ENCODE measurements at regions not wholly inside any gene's neighbourhood (a gene's known extent, or its start where the extent isn't known, plus 50 kb on each side); places are given as distances from the start of the nearest gene placed in this dataset.

- no peak for DNase-seq (ENCODE audit: low spot score)
Measured at GRCh38 chr12:4106621-4107020, 166.9 kb upstream of the CCND2 start.

- no peak for DNase-seq (ENCODE audit: low spot score)
Measured at GRCh38 chr12:4104722-4105244, 168.8 kb upstream of the CCND2 start.

- DNase-seq (ENCODE audit: low spot score) = no peak
Measured at GRCh38 chr12:4099276-4099675, 174.3 kb upstream of the CCND2 start.

GRCh38 chr12:4091016-4091743 lies 182.4 kb upstream of the CCND2 start:
- no peak for DNase-seq (ENCODE audit: low spot score)

- DNase-seq (ENCODE audit: low spot score) = no peak
Measured at GRCh38 chr12:4089956-4090355, 183.6 kb upstream of the CCND2 start.

GRCh38 chr12:4089121-4089606 lies 184.4 kb upstream of the CCND2 start:
- no peak for DNase-seq (ENCODE audit: low spot score)

GRCh38 chr12:4088451-4088850 lies 185.1 kb upstream of the CCND2 start:
- no peak for DNase-seq (ENCODE audit: low spot score)

- no peak for DNase-seq (ENCODE audit: low spot score)
Measured at GRCh38 chr12:4086481-4086880, 187.1 kb upstream of the CCND2 start.

GRCh38 chr12:4084573-4084972 lies 189.0 kb upstream of the CCND2 start:
- DNase-seq (ENCODE audit: low spot score) = no peak

GRCh38 chr12:4082809-4083403 lies 190.7 kb upstream of the CCND2 start:
- DNase-seq (ENCODE audit: low spot score) = no peak

- DNase-seq (ENCODE audit: low spot score) = no peak
Measured at GRCh38 chr12:4080213-4080612, 193.3 kb upstream of the CCND2 start.

- DNase-seq (ENCODE audit: low spot score) = no peak
Measured at GRCh38 chr12:4074129-4074528, 199.4 kb upstream of the CCND2 start.

- DNase-seq (ENCODE audit: low spot score) = no peak
Measured at GRCh38 chr12:4069670-4070010, 196.4 kb upstream of the PARP11 start.

- no peak for DNase-seq (ENCODE audit: low spot score)
Measured at GRCh38 chr12:4068981-4069669, 195.9 kb upstream of the PARP11 start.

- DNase-seq (ENCODE audit: low spot score) = no peak
Measured at GRCh38 chr12:4064008-4064407, 190.8 kb upstream of the PARP11 start.

GRCh38 chr12:4059898-4060568 lies 186.8 kb upstream of the PARP11 start:
- DNase-seq (ENCODE audit: low spot score) = no peak

GRCh38 chr12:4056910-4057845 lies 184.0 kb upstream of the PARP11 start:
- no peak for DNase-seq (ENCODE audit: low spot score)

- DNase-seq (ENCODE audit: low spot score) = no peak
Measured at GRCh38 chr12:4054630-4055029, 181.4 kb upstream of the PARP11 start.

- DNase-seq (ENCODE audit: low spot score) = no peak
Measured at GRCh38 chr12:4052691-4053090, 179.5 kb upstream of the PARP11 start.

- no peak for DNase-seq (ENCODE audit: low spot score)
Measured at GRCh38 chr12:4051596-4051995, 178.4 kb upstream of the PARP11 start.

- no peak for DNase-seq (ENCODE audit: low spot score)
Measured at GRCh38 chr12:4050340-4050739, 177.1 kb upstream of the PARP11 start.

Measured in GM03348 (cell line).